GM12878 (cell line): ENCODE measurements at regions not wholly inside any gene's neighbourhood (a gene's known extent, or its start where the extent isn't known, plus 50 kb on each side); places are given as distances from the start of the nearest gene placed in this dataset.

Source experiments
- ATAC-seq: fragments of 200-7000 bp; cut with Tn5 transposase; 3 replicates; pipeline ENCODE4 v1.9.1; 2020; ENCODE audit warnings: mild to moderate bottlenecking, moderate library complexity
- BruUV-seq: library from RNA; stranded (reverse); fragments of 400-500 nt; replicated peaks from 2 replicates; lab custom pipeline; 2021; lab: Mats Ljungman, UMichigan
- CTCF ChIA-PET: fragments of 300-600 bp; sonication (Branson Sonifier 250); formaldehyde crosslinking; extraction: SDS; loops from one replicate; lab custom pipeline; 2021; ENCODE audit warnings: inconsistent platforms; lab: Yijun Ruan, JAX
- POLR2A ChIA-PET: fragments of 350-600 bp; formaldehyde crosslinking; extraction: SDS; loops from one replicate; lab custom pipeline; 2021; ENCODE audit warnings: inconsistent platforms; lab: Charles Lee
- RAD21 ChIA-PET: fragments of 300-600 bp; sonication (Branson Sonifier 250); formaldehyde crosslinking; loops from one replicate; lab custom pipeline; 2023; ENCODE audit warnings: antibody characterized with exemption; ENCODE audit not compliant: unreplicated experiment; lab: Charles Lee
- SMC1A ChIA-PET: fragments of 300-600 bp; sonication (Branson Sonifier 250); formaldehyde crosslinking; loops from one replicate; lab custom pipeline; 2023; ENCODE audit not compliant: unreplicated experiment, uncharacterized antibody; lab: Charles Lee
- DNase-seq: peaks from one replicate; pipeline ENCODE4 v3.0.0-alpha.2; 2011; ENCODE audit warnings: low read depth, low spot score
- FAIRE-seq: peaks from 3 replicates; lab custom pipeline; 2011; peaks lifted over from hg19 to GRCh38; lab: Jason Lieb, UNC
- H2AFZ ChIP-seq: 2 replicates; pipeline ENCODE4 v1.6.0; 2011; ENCODE audit warnings: low read depth, low read length, control low read depth; ENCODE audit not compliant: control insufficient read depth
- H3K27ac ChIP-seq: 2 replicates; pipeline ENCODE4 v1.5.1; 2011; ENCODE audit warnings: control low read depth; ENCODE audit not compliant: control insufficient read depth, insufficient read depth
- H3K27me3 ChIP-seq, 2 experiments: replicated peaks in 1 of 2; 2 replicates each; pipeline versions ENCODE4 v1.6.0 to v1.6.1; 2011; ENCODE audit warnings: low read length in 1 of 2; ENCODE audit not compliant: control insufficient read depth in 2 of 2, insufficient read depth in 2 of 2
- H3K36me3 ChIP-seq, 2 experiments: 2 replicates each; pipeline ENCODE4 v1.5.1; 2011; ENCODE audit warnings: low read length in 1 of 2; ENCODE audit not compliant: control insufficient read depth in 2 of 2, insufficient read depth in 2 of 2
- H3K4me1 ChIP-seq: 2 replicates; pipeline ENCODE4 v1.6.1; 2011; ENCODE audit warnings: mild to moderate bottlenecking, low read length, moderate library complexity, mixed read lengths; ENCODE audit not compliant: control insufficient read depth, insufficient read depth
- H3K4me2 ChIP-seq: 2 replicates; pipeline ENCODE4 v1.6.0; 2011; ENCODE audit warnings: control low read depth; ENCODE audit not compliant: control insufficient read depth, insufficient read depth
- H3K4me3 ChIP-seq: fragments of 200-600 bp; sonication (generic); 2 replicates; pipeline ENCODE4 v1.5.1; 2016
- H3K79me2 ChIP-seq: 2 replicates; pipeline ENCODE4 v1.6.0; 2011; ENCODE audit warnings: low read length; ENCODE audit not compliant: control insufficient read depth, insufficient read depth
- H3K9ac ChIP-seq: 2 replicates; pipeline ENCODE4 v1.8.0; 2011; ENCODE audit warnings: low read length, control low read depth, mixed read lengths; ENCODE audit not compliant: control insufficient read depth, insufficient read depth
- H3K9me3 ChIP-seq: replicated peaks from 3 replicates; pipeline ENCODE4 v1.5.1; 2011; ENCODE audit warnings: mild to moderate bottlenecking, low read length; ENCODE audit not compliant: control insufficient read depth, insufficient read depth
- H4K20me1 ChIP-seq: 2 replicates; pipeline ENCODE4 v1.6.0; 2011; ENCODE audit not compliant: control insufficient read depth, insufficient read depth
- CBX5 ChIP-seq: sonication (generic); IDR thresholded peaks from 2 replicates; pipeline ENCODE4 v1.6.1; 2016; ENCODE audit warnings: low read depth, moderate library complexity, mild to moderate bottlenecking, inconsistent platforms
- GATAD2B ChIP-seq: fragments of 450-650 bp; conservative IDR thresholded peaks from 2 replicates; pipeline ENCODE4 v1.6.1; 2017; ENCODE audit warnings: low read depth, mild to moderate bottlenecking, moderate library complexity
- KLF5 ChIP-seq: fragments of 450-650 bp; IDR thresholded peaks from 2 replicates; pipeline ENCODE4 v1.6.1; 2014; ENCODE audit warnings: mild to moderate bottlenecking; ENCODE audit not compliant: partially characterized antibody
- NFYA ChIP-seq: IDR thresholded peaks from 2 replicates; pipeline ENCODE4 v1.6.1; 2011; ENCODE audit warnings: low read depth, mild to moderate bottlenecking, low read length, improper control_type of control experiment, borderline replicate concordance
- PAX5 ChIP-seq: IDR thresholded peaks from 2 replicates; pipeline ENCODE4 v1.6.1; 2011; ENCODE audit warnings: low read depth, low read length, borderline replicate concordance
- SMAD5 ChIP-seq: IDR thresholded peaks from 2 replicates; pipeline ENCODE4 v1.6.1; 2016; ENCODE audit warnings: antibody characterized with exemption, low read depth
- SUPT20H ChIP-seq: IDR thresholded peaks from 2 replicates; pipeline ENCODE4 v1.6.1; 2011; ENCODE audit warnings: low read depth, mild to moderate bottlenecking, low read length, moderate library complexity, borderline replicate concordance; ENCODE audit not compliant: control insufficient read depth
- TCF3 ChIP-seq: IDR thresholded peaks from 2 replicates; pipeline ENCODE4 v1.6.1; 2012; ENCODE audit warnings: low read depth, mild to moderate bottlenecking, low read length, borderline replicate concordance; ENCODE audit not compliant: insufficient read depth
- YBX1 ChIP-seq: fragments of 450-650 bp; IDR thresholded peaks from 2 replicates; pipeline ENCODE4 v1.6.1; 2016; ENCODE audit warnings: antibody characterized with exemption
- ZSCAN29 ChIP-seq: fragments of 450-650 bp; IDR thresholded peaks from 2 replicates; pipeline ENCODE4 v1.6.1; 2017; ENCODE audit warnings: mild to moderate bottlenecking, moderate library complexity
- WGBS: methylation state at CpG from one replicate; pipeline ENCODE4 v1.1.6; 2016; ENCODE audit warnings: low lambda C conversion rate; ENCODE audit not compliant: insufficient replicate concordance, insufficient coverage; ENCODE audit errors: missing lambda C conversion rate; 5-methylcytosine and 5-hydroxymethylcytosine counted together
- in situ Hi-C: fragments of 300-500 bp; cut with MboI; formaldehyde crosslinking; loops from 9 replicates; pipeline ENCODE4 v1.14.3; 2018; ENCODE audit warnings: mixed read lengths
- intact Hi-C: fragments of 100-400 bp; cut with micrococcal nuclease; formaldehyde crosslinking; loops from one replicate; pipeline ENCODE4 v1.14.2; 2022; ENCODE audit not compliant: unreplicated experiment
- TF ChIP-seq, protein P1 (sequence below): IDR thresholded peaks from 2 replicates; pipeline ENCODE4 v1.6.1; 2012; ENCODE audit warnings: low read depth, low read length, improper control_type of control experiment

DNA sequence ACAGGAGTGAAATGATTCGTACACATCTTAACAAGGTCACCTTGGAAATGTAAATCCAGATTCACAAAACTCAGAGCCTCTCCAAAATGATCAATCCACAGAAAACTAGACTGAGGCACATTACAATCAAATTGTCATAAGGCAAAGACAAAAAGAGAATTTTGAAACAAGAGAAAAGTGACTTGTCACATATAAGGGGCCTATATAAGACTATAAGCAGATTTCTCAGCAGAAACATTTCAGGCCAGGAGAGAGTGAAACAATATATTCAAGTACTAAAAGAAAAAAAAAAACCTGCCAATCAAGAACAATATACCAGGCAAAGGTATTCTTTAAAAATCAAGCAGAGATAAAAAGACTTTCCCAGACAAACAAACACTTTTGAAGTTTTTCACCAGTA lies 429.1 kb downstream of the BCAT1 start:
- Histone ChIP-seq H3K9me3 (no peaks in the 10 kb centered on the region; the same call in 1 of the 3 replicates), H3K79me2 (no peaks in the 10 kb centered on the region), H3K36me3 (no peaks in the 10 kb centered on the region), H2AFZ (no peak overlapping the region), H3K4me2 (no peak overlapping the region), H3K27ac (no peak overlapping the region), H4K20me1 (no peaks in the 10 kb centered on the region), H3K9ac (no peak overlapping the region), H3K4me3 (no peak overlapping the region), H3K4me1 (no peaks in the 10 kb centered on the region), H3K27me3 (no peaks in the 10 kb centered on the region)
- ChIA-PET RAD21 (no interaction called here), SMC1A (no interaction called here), POLR2A (no interaction called here), CTCF (no interaction called here)
- intact Hi-C loops = no loop called here
- WGBS = 65% methylated on average over 1 of the region's 1 CpG
- no peak for ATAC-seq
- BruUV-seq = no TSS peak
- TF ChIP-seq SUPT20H (no peak), CBX5 (0 out of 2 replicates have a peak, but pooled peaks have one; percentile 39)
- in situ Hi-C loops = no loop called here
- FAIRE-seq = no peak
- no peak for DNase-seq

GRCh38 chr12:24517000-24517399 lies 431.9 kb downstream of the BCAT1 start:
- intact Hi-C loops (no loop called here), in situ Hi-C loops (no loop called here)
- POLR2A ChIA-PET = no interaction called here
- RAD21 ChIA-PET = no interaction called here
- TF ChIP-seq GATAD2B = no peak
- no peak for TF ChIP-seq ZSCAN29
- no peak for TF ChIP-seq NFYA
- no peak for TF ChIP-seq KLF5
- TF ChIP-seq SMAD5 = no peak
- TF ChIP-seq, protein P1, sequence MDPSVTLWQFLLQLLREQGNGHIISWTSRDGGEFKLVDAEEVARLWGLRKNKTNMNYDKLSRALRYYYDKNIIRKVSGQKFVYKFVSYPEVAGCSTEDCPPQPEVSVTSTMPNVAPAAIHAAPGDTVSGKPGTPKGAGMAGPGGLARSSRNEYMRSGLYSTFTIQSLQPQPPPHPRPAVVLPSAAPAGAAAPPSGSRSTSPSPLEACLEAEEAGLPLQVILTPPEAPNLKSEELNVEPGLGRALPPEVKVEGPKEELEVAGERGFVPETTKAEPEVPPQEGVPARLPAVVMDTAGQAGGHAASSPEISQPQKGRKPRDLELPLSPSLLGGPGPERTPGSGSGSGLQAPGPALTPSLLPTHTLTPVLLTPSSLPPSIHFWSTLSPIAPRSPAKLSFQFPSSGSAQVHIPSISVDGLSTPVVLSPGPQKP = no peak
- no peak for TF ChIP-seq YBX1
- no peak for TF ChIP-seq SUPT20H
- TF ChIP-seq PAX5 = no peak
- TF ChIP-seq TCF3 = no peak
- DNase-seq (no peak), FAIRE-seq (no peak), ATAC-seq (no peak)
- SMC1A ChIA-PET = interaction anchor here (1.5 kb wide), 1 partner anchor 13 kb away, joined by 6 read pairs; no protein-coding TSS in a partner anchor
- Histone ChIP-seq H3K27me3 (no peaks in the 10 kb centered on the region), H3K4me2 (no peak overlapping the region), H3K9me3 (no peaks in the 10 kb centered on the region; the same call in 1 of the 3 replicates), H3K36me3 (no peaks in the 10 kb centered on the region), H3K9ac (no peak overlapping the region), H3K27ac (no peak overlapping the region), H4K20me1 (no peaks in the 10 kb centered on the region), H3K4me3 (no peak overlapping the region), H3K4me1 (no peaks in the 10 kb centered on the region), H2AFZ (no peak overlapping the region), H3K79me2 (no peaks in the 10 kb centered on the region)
- WGBS = 0% methylated on average over 1 of the region's 1 CpG
- CTCF ChIA-PET = no interaction called here
- no TSS peak for BruUV-seq
